ACHN (cell line): ENCODE measurements at regions not wholly inside any gene's neighbourhood (a gene's known extent, or its start where the extent isn't known, plus 50 kb on each side); places are given as distances from the start of the nearest gene placed in this dataset.
"Not testable (repeated sequence)": the region's sequence is repeated elsewhere in the genome, so short reads cannot be mapped to it uniquely, and the experiment has no call there.

Experiments used
- DNase-seq: peaks from one replicate; pipeline ENCODE4 v3.0.0-alpha.2; 2015
- in situ Hi-C: cut with HindIII; loops from 2 replicates; pipeline ENCODE4 v1.10.0; 2017; ENCODE audit warnings: low sequenced_read_pairs, low pct_ligation_motif_present, low pct_unique_long_range_greater_than_20kb

DNA sequence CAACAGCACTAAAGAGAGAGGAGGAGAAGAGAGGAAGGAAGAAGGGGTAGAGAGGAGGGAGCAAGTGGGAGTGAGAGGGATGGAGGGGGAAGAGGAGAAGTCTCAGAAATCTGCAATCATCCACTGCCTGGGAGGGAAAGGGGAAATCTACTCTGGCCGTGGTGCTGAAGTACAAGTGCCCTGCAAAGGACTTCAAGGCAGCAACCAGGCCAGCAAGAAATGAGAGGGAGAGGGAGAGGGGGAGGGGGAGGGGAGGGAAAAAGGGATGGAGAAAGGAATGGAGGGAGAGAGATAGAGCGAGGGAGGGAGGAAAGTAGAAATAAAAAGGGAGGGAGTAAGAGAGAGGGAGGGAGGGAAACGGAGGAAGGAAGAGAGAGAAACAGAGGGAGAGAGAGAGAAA lies 130.8 kb upstream of the EEF2KMT start:
- DNase-seq = no peak
- in situ Hi-C loops = no loop called here

GRCh38 chr16:5225931-5226655 lies 128.5 kb upstream of the EEF2KMT start:
- in situ Hi-C loops = no loop called here
- DNase-seq = no peak

DNA sequence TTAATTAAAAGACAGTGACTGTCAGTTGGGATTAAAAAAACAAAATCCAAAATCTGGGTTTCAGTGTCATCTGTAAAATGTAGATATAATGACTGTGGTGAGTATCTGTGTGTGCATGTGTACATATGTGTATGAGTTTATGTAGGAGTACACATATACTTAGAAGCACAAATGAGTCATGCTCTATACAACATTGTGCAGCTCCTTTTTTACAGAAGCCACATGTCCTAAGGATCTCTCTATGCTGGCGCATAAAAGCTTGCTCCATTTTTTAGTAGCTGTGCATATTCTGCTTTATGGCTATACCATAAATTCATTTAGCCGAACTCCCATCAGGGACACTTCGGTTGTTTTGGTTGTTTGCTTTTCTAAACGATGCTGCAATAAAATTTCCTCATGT lies 125.2 kb upstream of the EEF2KMT start:
- in situ Hi-C loops = no loop called here
- no peak for DNase-seq

GRCh38 chr16:5221831-5222230 lies 124.2 kb upstream of the EEF2KMT start:
- in situ Hi-C loops, DNase-seq: not testable (repeated sequence)

DNA sequence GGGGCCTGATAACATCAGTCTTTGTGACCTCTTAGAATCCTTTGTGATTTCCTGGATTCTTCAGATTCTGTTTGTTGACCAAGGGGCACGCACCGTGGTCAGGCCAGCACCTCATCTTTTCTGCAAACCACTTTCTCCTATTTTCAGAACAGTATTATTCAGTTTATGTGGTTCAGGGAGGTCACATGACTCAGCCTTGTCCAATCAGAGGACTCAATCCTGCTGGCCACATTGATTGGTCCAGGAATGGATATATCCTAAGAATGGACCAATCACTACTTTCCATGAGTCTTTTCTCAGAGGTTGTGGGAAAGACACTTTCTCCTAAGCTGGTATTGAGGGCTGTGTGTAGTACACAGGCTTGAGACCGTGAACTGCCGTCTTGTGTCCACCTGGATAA lies 123.1 kb upstream of the EEF2KMT start:
- DNase-seq = no peak
- in situ Hi-C loops = no loop called here

- in situ Hi-C loops = no loop called here
- DNase-seq = no peak
Measured at GRCh38 chr16:5216441-5217080, 119.0 kb upstream of the EEF2KMT start.

- no peak for DNase-seq
- in situ Hi-C loops = no loop called here
Measured at GRCh38 chr16:5215901-5216300, 118.3 kb upstream of the EEF2KMT start.

GRCh38 chr16:5214466-5214865 lies 116.9 kb upstream of the EEF2KMT start:
- in situ Hi-C loops = no loop called here

DNA sequence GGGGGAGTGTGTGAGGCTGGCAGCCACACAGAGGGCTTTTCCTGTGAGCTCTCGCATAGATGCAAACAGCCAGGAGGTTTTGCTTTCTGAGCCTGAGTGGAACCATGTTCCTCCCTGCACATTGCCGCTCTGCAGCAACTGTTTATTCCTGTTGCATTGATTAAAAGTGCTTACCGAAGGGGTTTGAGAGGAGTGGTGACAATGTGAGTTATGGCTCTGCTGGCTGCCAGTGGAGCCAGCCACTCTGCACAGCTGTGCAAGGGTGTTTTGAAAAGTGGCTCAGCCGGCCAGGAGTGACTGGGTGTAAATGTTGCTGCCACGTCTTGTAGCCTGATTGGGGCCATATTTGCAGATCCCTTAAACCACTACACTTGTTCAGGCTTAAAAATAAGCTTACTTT lies 114.9 kb upstream of the EEF2KMT start:
- in situ Hi-C loops = not testable (repeated sequence)

More at GRCh38 chr16:5214466-5214865, 116.9 kb upstream of the EEF2KMT start:
- DNase-seq = no peak

GRCh38 chr16:5207862-5208498 lies 110.4 kb upstream of the EEF2KMT start:
- in situ Hi-C loops = not testable (repeated sequence)
- DNase-seq = peak; percentile 31

More for the DNA sequence above, 114.9 kb upstream of the EEF2KMT start:
- not testable (repeated sequence) for DNase-seq

DNA sequence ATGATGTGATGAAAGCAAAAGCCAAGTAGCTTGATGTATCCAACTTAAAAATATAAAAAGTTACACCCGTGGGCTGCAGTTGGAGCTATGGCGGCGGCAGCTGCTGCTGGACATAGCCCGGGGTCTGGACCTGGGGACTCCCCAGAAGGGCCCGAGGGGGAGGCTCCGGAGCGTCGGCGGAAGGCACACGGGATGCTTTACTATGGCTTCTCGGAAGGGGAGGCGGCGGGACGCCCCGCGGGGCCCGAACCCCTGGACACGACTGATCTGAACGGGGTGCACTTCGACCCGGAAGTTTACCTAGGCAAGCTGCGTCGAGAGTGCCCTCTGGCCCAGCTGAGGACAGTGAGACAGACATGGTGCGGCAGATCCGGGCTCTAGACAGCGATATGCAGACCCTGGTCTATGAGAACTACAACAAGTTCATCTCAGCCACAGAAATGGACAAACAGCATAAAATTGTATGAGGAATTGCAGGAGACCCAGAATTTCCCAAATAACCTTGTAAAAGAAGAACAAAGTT lies 109.5 kb upstream of the EEF2KMT start:
- DNase-seq = no peak
- in situ Hi-C loops = no loop called here

DNA sequence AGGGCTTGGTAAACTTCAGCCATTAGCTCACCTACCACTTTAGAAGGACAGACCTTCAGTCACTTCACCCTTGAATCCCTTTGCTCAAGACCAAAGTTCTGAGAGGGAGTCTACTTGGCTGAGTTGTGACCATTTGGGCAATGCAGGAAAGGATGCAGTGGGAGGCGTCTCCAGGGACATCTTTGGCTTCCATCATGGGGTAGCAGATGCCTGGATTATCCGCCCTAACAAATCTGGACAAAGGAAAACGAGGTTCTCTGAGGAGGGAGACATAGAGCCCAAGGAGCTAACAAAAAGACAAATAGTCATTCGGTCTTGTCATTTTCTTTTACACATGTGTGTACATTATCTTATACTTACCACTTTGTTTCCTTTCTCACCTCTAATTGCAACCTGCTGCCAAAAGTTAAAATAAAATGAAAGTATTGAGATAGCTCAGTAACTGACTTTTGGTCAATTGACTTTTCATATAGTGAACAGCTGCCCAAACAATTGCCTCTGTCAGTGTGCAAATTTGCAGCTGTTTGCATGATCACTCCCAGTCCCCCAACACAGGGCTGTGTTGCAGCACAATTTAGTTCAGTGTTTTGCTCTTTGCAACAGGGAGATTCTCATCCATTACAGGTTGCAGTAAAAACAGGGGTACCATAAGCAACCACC lies 108.9 kb upstream of the EEF2KMT start:
- DNase-seq = no peak
- in situ Hi-C loops = no loop called here

GRCh38 chr16:5205361-5206040 lies 107.9 kb upstream of the EEF2KMT start:
- in situ Hi-C loops = no loop called here
- no peak for DNase-seq

- in situ Hi-C loops, DNase-seq: not testable (repeated sequence)
Measured at GRCh38 chr16:5203675-5204074, 106.1 kb upstream of the EEF2KMT start.

- no peak for DNase-seq
- in situ Hi-C loops = no loop called here
Measured at GRCh38 chr16:5200123-5200522, 102.5 kb upstream of the EEF2KMT start.

- in situ Hi-C loops = no loop called here
- no peak for DNase-seq
Measured at GRCh38 chr16:5196204-5196603, 98.6 kb upstream of the EEF2KMT start.

DNA sequence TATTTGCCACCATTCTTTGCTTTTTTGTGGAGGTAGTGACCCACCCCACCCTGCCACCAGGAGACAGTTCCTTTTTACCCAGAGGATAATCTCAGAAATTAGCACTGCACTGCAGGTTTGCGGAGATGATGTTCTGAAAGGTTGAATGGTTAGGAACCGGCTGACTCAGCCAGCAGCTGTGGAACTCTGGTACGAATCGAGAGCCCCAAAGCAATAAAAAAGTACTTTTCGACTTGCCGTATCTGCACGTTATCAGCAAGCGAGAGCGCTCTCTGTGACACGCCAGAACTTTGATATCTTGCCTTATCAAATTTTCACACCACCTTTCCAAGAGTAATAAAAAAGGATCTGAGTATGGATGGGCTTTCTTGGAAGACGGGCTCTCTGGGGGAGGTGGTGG lies 96.3 kb upstream of the EEF2KMT start:
- in situ Hi-C loops = no loop called here
- no peak for DNase-seq

DNA sequence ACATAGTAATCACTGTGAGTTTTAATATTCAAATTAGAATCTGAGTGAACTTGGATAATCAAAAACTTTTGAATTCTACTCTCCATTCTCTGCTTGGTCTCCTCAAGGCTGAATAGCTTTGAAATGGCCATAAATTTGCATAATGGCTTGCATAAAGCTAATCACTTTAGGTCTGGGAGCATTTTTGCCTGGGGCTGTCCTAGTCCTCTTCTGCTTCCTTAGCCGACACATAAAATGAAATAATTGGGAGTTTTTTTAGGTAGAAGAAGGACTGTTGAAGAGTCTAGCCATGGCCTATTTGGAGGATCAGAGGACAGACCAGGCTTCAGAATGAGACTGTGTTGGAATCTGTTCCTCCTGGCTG lies 91.4 kb upstream of the EEF2KMT start:
- no peak for DNase-seq
- in situ Hi-C loops = no loop called here
